ENCODE measurements at regions not wholly inside any gene's neighbourhood (a gene's known extent, or its start where the extent isn't known, plus 50 kb on each side); places are given as distances from the start of the nearest gene placed in this dataset.

DNA sequence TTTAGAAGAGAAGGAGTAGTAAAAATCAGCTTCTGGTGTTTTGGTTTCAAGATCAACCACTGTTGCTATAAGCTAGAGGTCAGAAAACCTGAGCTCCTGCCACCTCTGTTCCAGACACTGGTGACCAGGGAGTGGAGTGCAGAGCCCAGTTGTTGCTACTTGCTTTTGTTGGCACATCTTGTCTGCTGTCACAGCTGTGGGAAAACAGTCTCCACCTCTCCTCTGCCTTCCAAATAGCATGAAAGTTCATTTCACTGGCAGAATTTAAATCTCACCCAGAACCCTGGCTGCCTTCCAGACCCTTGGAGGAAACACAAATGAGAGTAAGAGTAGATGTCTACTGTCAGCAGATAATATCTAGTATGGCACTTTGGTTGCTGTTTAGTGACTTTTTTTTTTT, 297.5 kb upstream of the KLF3 start (continued):
- no peak for TF ChIP-seq RAD21 (IDR thresholded peaks at IDR 0.05 in 1 of 2, conservative IDR thresholded peaks at IDR 0.05 in 1 of 2; ENCODE audit: low read depth in 2 of 2, low read length in 2 of 2)
- TF ChIP-seq RFX5 (IDR thresholded peaks at IDR 0.05; ENCODE audit: borderline replicate concordance, low read depth, low read length): no peak
- TF ChIP-seq USF2 (IDR thresholded peaks at IDR 0.05; ENCODE audit: low read length): no peak
- no peak for TF ChIP-seq CREB1 (IDR thresholded peaks at IDR 0.05)
- TF ChIP-seq BCL11A (IDR thresholded peaks at IDR 0.05; ENCODE audit: low read depth in 2 of 2, low read length in 2 of 2): no peak
- no peak for TF ChIP-seq SUZ12 (IDR thresholded peaks at IDR 0.05; ENCODE audit: low read length)
- no peak for TF ChIP-seq PHF8 (conservative IDR thresholded peaks at IDR 0.05; ENCODE audit: low read depth, low read length)
- TF ChIP-seq RXRA (IDR thresholded peaks at IDR 0.05; ENCODE audit: insufficient read depth, low read depth, low read length): no peak
- no peak for TF ChIP-seq RNF2 (IDR thresholded peaks at IDR 0.05; ENCODE audit: borderline replicate concordance, low read depth, low read length, missing control alignments, poor library complexity, severe bottlenecking)
- TF ChIP-seq SP4 (IDR thresholded peaks at IDR 0.05; ENCODE audit: low read length): no peak
